ENCODE measurements at regions not wholly inside any gene's neighbourhood (a gene's known extent, or its start where the extent isn't known, plus 50 kb on each side); places are given as distances from the start of the nearest gene placed in this dataset.

DNA sequence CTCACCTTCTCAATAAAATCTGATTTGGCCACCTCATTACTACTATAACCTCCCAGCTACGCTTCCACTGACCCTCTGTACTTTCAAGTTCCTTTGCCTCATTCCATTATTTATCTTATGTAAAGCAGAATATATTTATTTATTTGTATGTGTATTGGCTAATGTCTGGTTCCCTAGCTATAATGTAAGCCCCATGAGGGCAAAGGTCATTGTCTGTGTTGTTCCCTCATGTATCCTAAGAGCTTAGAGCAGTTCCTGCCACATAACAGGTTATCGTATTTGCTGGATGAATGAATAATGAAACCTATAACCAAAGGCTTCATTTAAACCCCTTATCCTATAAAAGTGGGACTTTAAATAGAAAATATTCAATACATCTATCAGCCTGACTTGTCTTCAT is 77.9 kb upstream of the DPT start:
- DNase-seq: no peak
- peaks cover 4% of the 10 kb centered on the region for H3K27me3 Mint-ChIP-seq
- H3K4me1 Mint-ChIP-seq: no peaks in the 10 kb centered on the region
- CTCF ChIA-PET: no interaction called here
- POLR2A ChIA-PET: no interaction called here
- H3K4me3 Mint-ChIP-seq: no peak overlapping the region
- no peaks in the 10 kb centered on the region for H3K36me3 Mint-ChIP-seq (ENCODE audit: low read depth)
- H3K27ac Mint-ChIP-seq: no peak overlapping the region
- H3K9me3 Mint-ChIP-seq: no peaks in the 10 kb centered on the region

GRCh38 chr1:168811176-168811575 is 82.2 kb upstream of the DPT start:
- no peak overlapping the region for H3K4me3 Mint-ChIP-seq
- peaks cover 4% of the 10 kb centered on the region for H3K27me3 Mint-ChIP-seq
- H3K9me3 Mint-ChIP-seq: no peaks in the 10 kb centered on the region
- POLR2A ChIA-PET: no interaction called here
- no peaks in the 10 kb centered on the region for H3K4me1 Mint-ChIP-seq
- no peaks in the 10 kb centered on the region for H3K36me3 Mint-ChIP-seq (ENCODE audit: low read depth)
- CTCF ChIA-PET: no interaction called here
- no peak overlapping the region for H3K27ac Mint-ChIP-seq
- DNase-seq: no peak

DNA sequence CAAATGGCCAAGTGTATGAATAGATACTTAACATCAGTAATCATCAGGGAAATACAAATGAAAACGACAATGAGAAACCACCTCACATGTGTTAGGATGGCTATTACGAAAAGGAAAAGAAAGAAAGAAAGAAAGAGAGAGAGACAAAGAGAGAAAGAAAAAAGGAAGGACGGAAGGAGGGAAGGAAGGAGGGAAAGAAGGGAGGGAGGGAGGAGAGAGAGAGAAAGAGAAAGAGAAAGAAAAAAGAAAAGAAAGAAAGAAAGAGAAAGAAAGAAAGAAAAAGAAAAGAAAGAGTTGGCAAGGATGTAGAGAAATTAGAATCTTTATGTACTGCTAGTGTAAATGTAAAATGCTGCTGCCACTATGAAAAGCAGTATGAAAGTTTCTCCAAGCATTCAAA is 90.7 kb upstream of the DPT start:
- no peaks in the 10 kb centered on the region for H3K36me3 Mint-ChIP-seq (ENCODE audit: low read depth)
- no peak overlapping the region for H3K27ac Mint-ChIP-seq
- ChIA-PET CTCF (no interaction called here), POLR2A (no interaction called here)
- no peaks in the 10 kb centered on the region for H3K9me3 Mint-ChIP-seq
- H3K4me3 Mint-ChIP-seq: no peak overlapping the region
- H3K4me1 Mint-ChIP-seq: peaks cover 4% of the 10 kb centered on the region
- DNase-seq: no peak
- peaks cover 2% of the 10 kb centered on the region for H3K27me3 Mint-ChIP-seq

- POLR2A ChIA-PET: no interaction called here
- Mint-ChIP-seq H3K4me3 (no peak overlapping the region), H3K9me3 (no peaks in the 10 kb centered on the region), H3K36me3 (ENCODE audit: low read depth) (no peaks in the 10 kb centered on the region), H3K27me3 (peaks cover 2% of the 10 kb centered on the region), H3K27ac (no peak overlapping the region), H3K4me1 (peaks cover 4% of the 10 kb centered on the region)
- no peak for DNase-seq
- CTCF ChIA-PET: no interaction called here
Measured at GRCh38 chr1:168821434-168821833, 92.4 kb upstream of the DPT start.

DNA sequence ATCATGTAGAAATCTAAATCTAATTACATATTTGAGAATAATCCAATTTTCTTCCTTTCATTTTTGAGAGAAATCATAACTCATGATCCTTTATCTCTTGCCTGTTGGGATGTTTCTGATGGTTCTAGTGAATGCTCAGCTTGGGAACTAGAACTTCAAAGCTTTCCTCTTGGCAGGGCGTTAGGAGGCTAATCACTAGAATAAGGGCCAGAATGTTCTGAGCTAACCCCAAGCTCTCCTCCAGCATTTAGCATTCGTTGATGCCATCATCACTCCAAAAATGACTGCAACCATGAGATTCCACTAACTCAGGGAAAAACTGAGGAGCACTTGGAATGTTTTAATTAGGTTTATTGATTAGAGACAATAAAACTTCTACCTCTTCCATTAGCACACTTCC is 93.9 kb upstream of the DPT start:
- H3K27ac Mint-ChIP-seq: no peak overlapping the region
- peaks cover 4% of the 10 kb centered on the region for H3K4me1 Mint-ChIP-seq
- no peaks in the 10 kb centered on the region for H3K9me3 Mint-ChIP-seq
- POLR2A ChIA-PET: no interaction called here
- CTCF ChIA-PET: no interaction called here
- H3K27me3 Mint-ChIP-seq: no peaks in the 10 kb centered on the region
- no peak overlapping the region for H3K4me3 Mint-ChIP-seq
- no peaks in the 10 kb centered on the region for H3K36me3 Mint-ChIP-seq (ENCODE audit: low read depth)
- no peak for DNase-seq

DNA sequence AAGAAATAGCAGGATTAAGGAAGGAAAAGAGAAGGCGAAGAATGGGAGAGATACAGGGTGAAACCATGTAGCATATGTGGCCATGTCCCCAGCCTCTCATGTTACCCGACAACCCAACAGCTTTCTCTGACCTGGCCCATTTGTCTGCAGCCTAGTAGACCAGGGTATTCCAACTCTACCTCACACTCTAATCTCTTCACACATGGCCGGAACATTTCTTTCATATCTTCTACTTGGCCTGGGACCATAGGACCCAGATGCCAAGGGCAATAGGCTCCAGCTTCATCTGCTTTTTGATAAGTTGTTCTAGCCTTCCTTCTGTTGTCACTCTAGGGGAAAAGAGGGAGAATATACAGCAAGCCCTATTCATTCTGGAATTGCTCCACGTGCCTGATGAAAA is 95.0 kb upstream of the DPT start:
- no peak for DNase-seq
- POLR2A ChIA-PET: no interaction called here
- Mint-ChIP-seq H3K36me3 (ENCODE audit: low read depth) (no peaks in the 10 kb centered on the region), H3K4me3 (no peak overlapping the region), H3K27ac (no peak overlapping the region), H3K27me3 (no peaks in the 10 kb centered on the region), H3K9me3 (no peaks in the 10 kb centered on the region), H3K4me1 (peaks cover 4% of the 10 kb centered on the region)
- CTCF ChIA-PET: no interaction called here

DNA sequence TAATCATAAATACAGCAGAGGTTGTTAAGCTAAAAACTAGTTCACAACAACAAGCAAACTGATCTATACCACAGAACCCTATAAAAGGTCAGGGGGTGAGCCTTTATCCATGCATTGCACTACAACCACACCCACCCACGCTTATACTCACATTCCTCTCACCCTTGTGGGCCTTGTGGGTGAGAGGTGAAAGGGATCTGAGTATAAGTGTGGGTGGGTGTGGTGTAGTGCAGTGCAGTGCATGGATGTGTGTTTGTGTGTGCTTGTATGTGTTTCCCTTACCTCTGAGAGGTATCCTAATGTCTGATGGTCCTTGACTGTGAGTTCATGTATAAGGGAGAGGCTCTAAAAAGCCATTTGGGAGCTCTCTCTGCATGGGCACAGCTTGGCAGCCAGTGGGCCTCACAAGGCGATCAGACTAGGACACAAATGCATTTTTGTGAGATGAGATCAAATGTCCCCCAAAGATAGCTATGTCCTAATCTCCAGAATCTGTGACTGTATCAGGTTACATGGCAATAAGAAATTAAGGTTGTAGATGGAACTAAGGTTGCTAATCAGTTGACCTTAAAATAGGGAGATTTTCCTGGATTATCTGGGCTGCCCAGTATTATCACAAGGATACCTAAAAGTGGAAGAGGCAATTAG is 95.5 kb upstream of the DPT start:
- no peak overlapping the region for H3K27ac Mint-ChIP-seq
- no peak overlapping the region for H3K4me3 Mint-ChIP-seq
- DNase-seq: no peak
- H3K36me3 Mint-ChIP-seq (ENCODE audit: low read depth): no peaks in the 10 kb centered on the region
- H3K27me3 Mint-ChIP-seq: no peaks in the 10 kb centered on the region
- no peaks in the 10 kb centered on the region for H3K9me3 Mint-ChIP-seq
- peaks cover 4% of the 10 kb centered on the region for H3K4me1 Mint-ChIP-seq
- CTCF ChIA-PET: no interaction called here
- POLR2A ChIA-PET: no interaction called here

GRCh38 chr1:168825129-168825528 is 96.1 kb upstream of the DPT start:
- ChIA-PET POLR2A (no interaction called here), CTCF (no interaction called here)
- H3K9me3 Mint-ChIP-seq: no peaks in the 10 kb centered on the region
- H3K27me3 Mint-ChIP-seq: no peaks in the 10 kb centered on the region
- no peak overlapping the region for H3K4me3 Mint-ChIP-seq
- peaks cover 4% of the 10 kb centered on the region for H3K4me1 Mint-ChIP-seq
- H3K27ac Mint-ChIP-seq: no peak overlapping the region
- no peaks in the 10 kb centered on the region for H3K36me3 Mint-ChIP-seq (ENCODE audit: low read depth)
- DNase-seq: no peak

DNA sequence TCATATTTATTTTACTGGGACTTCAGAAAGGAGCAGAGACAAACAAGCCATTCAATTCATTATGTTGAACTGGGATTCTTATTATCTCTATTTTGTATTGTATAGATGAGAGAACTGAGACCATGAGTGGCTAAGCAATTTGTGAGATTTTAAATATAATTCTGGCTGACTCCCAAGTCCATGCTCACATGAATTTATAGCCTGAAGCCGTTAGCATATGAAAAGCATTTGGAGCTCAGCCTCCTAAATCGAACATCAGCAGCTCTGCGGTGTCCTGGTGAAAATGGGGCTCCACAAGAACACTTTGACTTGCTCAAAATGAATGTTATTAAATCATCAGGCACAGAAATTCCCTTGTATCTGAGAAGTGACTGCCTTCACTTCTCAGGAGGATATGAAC is 96.8 kb upstream of the DPT start:
- no peak for DNase-seq
- no peaks in the 10 kb centered on the region for H3K27me3 Mint-ChIP-seq
- POLR2A ChIA-PET: no interaction called here
- H3K4me1 Mint-ChIP-seq: peaks cover 4% of the 10 kb centered on the region
- no peaks in the 10 kb centered on the region for H3K9me3 Mint-ChIP-seq
- H3K36me3 Mint-ChIP-seq (ENCODE audit: low read depth): no peaks in the 10 kb centered on the region
- no peak overlapping the region for H3K4me3 Mint-ChIP-seq
- H3K27ac Mint-ChIP-seq: no peak overlapping the region
- CTCF ChIA-PET: no interaction called here

- Mint-ChIP-seq H3K27me3 (no peaks in the 10 kb centered on the region), H3K4me1 (peaks cover 4% of the 10 kb centered on the region), H3K36me3 (ENCODE audit: low read depth) (no peaks in the 10 kb centered on the region), H3K9me3 (no peaks in the 10 kb centered on the region), H3K4me3 (no peak overlapping the region), H3K27ac (no peak overlapping the region)
- ChIA-PET CTCF (no interaction called here), POLR2A (no interaction called here)
- no peak for DNase-seq
Measured at GRCh38 chr1:168826269-168826668, 97.3 kb upstream of the DPT start.

DNA sequence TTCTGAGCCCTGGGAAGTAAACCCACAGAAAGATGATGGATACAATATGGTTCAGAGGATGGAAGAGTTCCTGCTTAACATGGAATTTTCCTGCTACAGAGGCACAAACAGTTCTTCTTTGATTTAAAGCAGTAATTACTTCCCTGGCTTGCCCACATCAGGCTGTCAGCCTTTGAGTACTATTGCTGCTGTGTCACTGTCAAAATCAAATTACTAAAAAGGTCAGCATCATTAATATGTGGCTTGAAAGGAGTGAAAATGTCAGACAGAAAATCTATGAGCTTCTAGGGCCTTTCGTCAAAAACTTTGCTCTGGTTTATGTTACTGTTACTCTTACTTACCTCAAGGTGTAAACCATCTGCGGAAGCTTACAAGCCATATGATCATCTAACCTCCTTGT is 98.6 kb upstream of the DPT start:
- DNase-seq: no peak
- ChIA-PET CTCF (no interaction called here), POLR2A (no interaction called here)
- Mint-ChIP-seq H3K27ac (no peak overlapping the region), H3K9me3 (no peaks in the 10 kb centered on the region), H3K27me3 (no peaks in the 10 kb centered on the region), H3K4me3 (no peak overlapping the region), H3K4me1 (no peaks in the 10 kb centered on the region), H3K36me3 (ENCODE audit: low read depth) (no peaks in the 10 kb centered on the region)

- Mint-ChIP-seq H3K27ac (no peak overlapping the region), H3K4me1 (peaks cover 6% of the 10 kb centered on the region), H3K4me3 (no peak overlapping the region), H3K9me3 (no peaks in the 10 kb centered on the region), H3K36me3 (ENCODE audit: low read depth) (no peaks in the 10 kb centered on the region), H3K27me3 (no peaks in the 10 kb centered on the region)
- POLR2A ChIA-PET: no interaction called here
- CTCF ChIA-PET: no interaction called here
- no peak for DNase-seq
Measured at GRCh38 chr1:168829876-168830275, 100.9 kb upstream of the DPT start.

DNA sequence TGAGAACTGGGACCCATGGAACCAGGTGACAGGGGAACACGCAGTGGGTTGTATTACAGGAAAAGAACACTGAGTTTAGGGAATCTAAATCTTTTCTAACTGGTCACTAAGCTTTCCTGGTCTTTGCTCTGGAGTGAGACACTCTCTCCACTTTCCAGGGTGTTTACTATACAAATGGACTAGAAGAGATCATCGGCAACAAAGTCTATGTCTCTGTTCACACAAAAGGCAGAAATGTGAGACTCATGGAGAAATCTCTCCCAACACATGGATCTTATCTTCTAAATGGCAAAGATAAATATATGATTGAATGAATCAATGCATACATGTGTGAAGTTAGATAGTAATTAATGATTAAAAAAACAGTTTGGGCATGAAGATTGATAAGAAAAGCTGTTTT is 101.6 kb upstream of the DPT start:
- Mint-ChIP-seq H3K9me3 (no peaks in the 10 kb centered on the region), H3K36me3 (ENCODE audit: low read depth) (no peaks in the 10 kb centered on the region), H3K27me3 (no peaks in the 10 kb centered on the region), H3K27ac (no peak overlapping the region), H3K4me1 (peaks cover 6% of the 10 kb centered on the region), H3K4me3 (no peak overlapping the region)
- ChIA-PET POLR2A (no interaction called here), CTCF (no interaction called here)
- no peak for DNase-seq

DNA sequence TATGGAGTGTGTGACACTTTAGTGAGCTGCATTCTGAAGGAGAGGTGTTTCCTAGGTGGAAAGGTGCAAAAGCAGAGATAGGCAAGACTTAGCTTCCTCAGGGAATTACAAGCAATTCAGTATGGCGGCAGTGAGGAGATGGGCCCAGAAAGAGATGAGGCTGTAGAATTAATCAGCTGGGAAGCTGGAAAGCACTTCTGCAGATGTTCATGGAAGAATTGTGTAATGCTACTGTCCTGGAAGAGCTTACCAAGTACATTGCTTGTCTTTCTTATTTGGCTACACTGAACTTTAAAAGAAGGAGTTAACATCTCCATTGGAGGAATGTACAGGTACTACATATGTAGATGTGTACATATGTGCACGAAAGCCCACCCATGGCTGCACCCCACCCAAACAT is 103.7 kb upstream of the DPT start:
- Mint-ChIP-seq H3K4me1 (peaks cover 6% of the 10 kb centered on the region), H3K4me3 (no peak overlapping the region), H3K27me3 (no peaks in the 10 kb centered on the region), H3K36me3 (ENCODE audit: low read depth) (no peaks in the 10 kb centered on the region), H3K9me3 (no peaks in the 10 kb centered on the region), H3K27ac (no peak overlapping the region)
- POLR2A ChIA-PET: no interaction called here
- CTCF ChIA-PET: no interaction called here
- DNase-seq: no peak

- no peak for DNase-seq
- peaks cover 6% of the 10 kb centered on the region for H3K4me1 Mint-ChIP-seq
- H3K36me3 Mint-ChIP-seq (ENCODE audit: low read depth): no peaks in the 10 kb centered on the region
- H3K9me3 Mint-ChIP-seq: no peaks in the 10 kb centered on the region
- ChIA-PET CTCF (no interaction called here), POLR2A (no interaction called here)
- H3K27ac Mint-ChIP-seq: no peak overlapping the region
- no peak overlapping the region for H3K4me3 Mint-ChIP-seq
- H3K27me3 Mint-ChIP-seq: no peaks in the 10 kb centered on the region
Measured at GRCh38 chr1:168833362-168833761, 104.4 kb upstream of the DPT start.
